SK-MEL-5 (cell line): ENCODE measurements at regions not wholly inside any gene's neighbourhood (a gene's known extent, or its start where the extent isn't known, plus 50 kb on each side); places are given as distances from the start of the nearest gene placed in this dataset.

Source experiments
- DNase-seq: peaks from one replicate; pipeline ENCODE4 v3.0.0-alpha.2; 2016; ENCODE audit warnings: low read depth, low spot score
- in situ Hi-C: cut with HindIII; loops from 2 replicates; pipeline ENCODE4 v1.10.0; 2016; ENCODE audit warnings: low sequenced_read_pairs, high pct_unique_total_duplicates, low pct_unique_long_range_greater_than_20kb
- small RNA-seq, 2 experiments: library from RNA; depleted of rRNA; stranded (forward); fragments of <200 nt; gene quantifications; one replicate each; pipeline ENCODE3, GENCODE V24; 2014

DNA sequence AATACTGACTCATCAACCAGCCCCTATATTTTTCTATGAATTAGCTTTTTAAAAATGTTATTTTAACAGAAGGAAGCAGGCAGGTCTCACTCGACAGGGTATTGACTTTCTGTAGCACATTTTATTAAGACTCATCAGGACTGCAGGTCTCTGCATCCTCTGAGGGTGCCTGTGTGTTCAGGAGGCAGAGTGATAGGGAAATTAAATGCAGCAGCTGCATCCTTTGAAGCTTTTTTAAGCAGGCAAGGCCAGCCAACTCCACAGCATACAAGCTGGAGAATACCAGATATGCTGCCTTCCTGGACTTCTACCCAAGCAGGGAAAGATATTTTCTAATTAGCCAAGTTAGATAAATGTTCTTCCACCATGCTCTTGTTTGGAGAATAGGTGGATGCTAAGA is 124.9 kb downstream of the WSCD1 start:
- in situ Hi-C loops = no loop called here
- no peak for DNase-seq

DNA sequence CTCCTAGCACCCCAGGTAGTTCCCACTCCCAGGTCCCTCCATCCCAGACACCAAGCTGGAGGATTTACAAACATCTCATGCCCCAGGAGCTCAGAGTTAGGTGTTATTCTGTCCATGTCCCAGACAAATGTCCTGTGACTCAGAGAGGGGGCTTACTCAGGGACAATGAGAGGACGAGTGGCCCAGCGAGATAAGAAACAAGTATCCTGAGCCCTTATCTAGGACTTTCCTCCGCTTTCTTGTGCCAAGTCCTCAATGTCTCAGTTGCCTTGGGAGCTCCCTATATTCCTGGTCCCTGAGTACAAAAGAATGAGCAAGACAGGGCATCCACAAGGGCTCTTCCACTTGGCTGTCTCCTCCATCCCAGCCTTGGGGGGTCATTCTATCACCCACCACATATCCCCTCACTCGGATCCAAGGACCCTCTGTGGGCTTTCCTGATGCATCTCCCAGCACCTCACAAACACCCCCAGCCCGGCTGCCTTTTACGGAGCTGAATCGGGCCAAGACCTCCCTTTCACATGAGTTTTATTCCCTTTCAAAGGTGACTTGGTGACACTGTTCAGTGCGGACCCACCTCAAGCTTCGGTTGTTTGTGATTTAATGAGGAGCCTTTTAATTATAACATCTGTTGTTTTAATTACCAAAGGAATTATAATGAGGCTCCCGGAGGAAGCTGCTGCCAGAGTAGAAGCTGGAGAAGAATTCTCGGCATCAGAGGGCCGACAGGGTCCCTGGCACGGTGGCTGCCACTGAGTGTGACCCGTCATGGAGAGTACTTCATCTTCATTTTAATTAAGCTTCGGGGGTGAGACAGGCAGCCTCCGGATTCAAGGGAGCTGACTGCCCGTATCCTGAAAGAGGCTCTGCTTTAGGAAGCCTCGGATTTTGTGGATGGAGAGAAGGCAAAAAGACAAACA is 121.5 kb downstream of the WSCD1 start:
- in situ Hi-C loops = no loop called here

GRCh38 chr17:6187836-6188235 is 117.7 kb downstream of the WSCD1 start:
- in situ Hi-C loops = no loop called here
- DNase-seq = no peak

More for the DNA sequence above, 121.5 kb downstream of the WSCD1 start:
- DNase-seq = no peak

GRCh38 chr17:6186998-6187397 is 116.8 kb downstream of the WSCD1 start:
- no peak for DNase-seq
- in situ Hi-C loops = no loop called here

DNA sequence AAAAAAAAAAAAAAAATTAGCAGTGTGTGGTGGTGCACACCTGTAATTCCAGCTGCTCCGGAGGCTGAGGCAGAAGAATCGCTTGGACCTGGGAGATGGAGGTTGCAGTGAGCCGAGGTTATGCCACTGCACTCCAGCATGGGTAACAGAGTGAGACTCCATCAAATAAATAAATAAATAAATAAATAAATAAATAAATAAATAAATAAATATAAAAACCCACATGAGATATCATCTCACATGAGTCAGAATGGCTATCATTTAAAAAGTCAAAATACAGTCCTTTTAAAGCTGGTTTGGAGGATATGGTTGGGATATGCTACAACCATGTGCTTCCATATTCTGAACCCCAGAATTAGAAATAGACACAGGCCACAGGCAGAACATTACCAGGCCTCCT is 114.3 kb downstream of the WSCD1 start:
- in situ Hi-C loops = no loop called here
- DNase-seq = no peak

- in situ Hi-C loops = no loop called here
- no peak for DNase-seq
Measured at GRCh38 chr17:6179017-6179416, 108.8 kb downstream of the WSCD1 start.

DNA sequence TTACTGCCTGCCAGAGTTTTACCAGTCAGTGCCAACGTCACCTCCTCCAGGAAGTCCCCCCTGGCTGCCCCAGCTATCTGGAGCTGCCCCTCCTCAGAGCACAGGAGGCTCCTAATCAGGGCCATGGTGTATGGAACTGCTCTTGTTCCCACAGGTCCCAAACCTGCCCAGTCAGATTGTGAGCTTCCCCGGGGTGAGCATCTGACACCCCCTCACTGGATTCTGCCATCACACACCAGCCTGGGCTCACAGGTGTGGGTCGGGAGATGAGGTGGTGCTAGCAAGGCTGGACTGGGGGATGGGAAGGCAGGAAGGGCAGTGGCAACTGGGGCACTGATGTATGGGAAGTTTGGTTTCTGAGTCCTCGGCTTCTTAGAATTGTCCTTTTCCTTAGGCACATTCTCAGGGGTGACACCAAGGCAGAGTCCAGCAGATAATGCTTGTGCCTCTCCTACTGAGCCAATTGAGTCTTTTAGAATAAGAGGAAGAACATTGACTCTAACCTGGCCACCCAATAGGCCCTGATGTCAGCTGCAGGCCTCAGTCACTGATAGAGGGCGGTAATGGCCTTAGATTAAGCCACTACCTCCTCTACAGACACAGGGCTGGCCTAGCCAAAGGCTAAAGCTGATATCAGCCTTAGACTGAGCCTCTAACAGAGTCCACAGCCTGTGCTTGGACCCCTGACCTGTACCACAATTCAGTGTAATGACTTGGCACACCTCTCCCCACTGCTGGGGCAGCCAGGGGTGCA is 107.9 kb downstream of the WSCD1 start:
- in situ Hi-C loops = no loop called here
- no peak for DNase-seq

Small RNA genes lying in the stretch of these regions (small RNA-seq; reads per million reads assigned to genes)
- gene RNU6-1264P = 0 reads per million in 2 experiments
